ENCODE measurements at regions not wholly inside any gene's neighbourhood (a gene's known extent, or its start where the extent isn't known, plus 50 kb on each side); places are given as distances from the start of the nearest gene placed in this dataset.

GRCh38 chr9:3732077-3733038, 206.6 kb upstream of the RFX3 start:
- Histone ChIP-seq H3K4me3 (ENCODE audit: low read depth, low read length) (peak overlapping the region; percentile 18; the same call in 1 of the 2 replicates), H3K9me3 (ENCODE audit: control insufficient read depth, insufficient read depth, low read length) (no peaks in the 10 kb centered on the region; the same call in 1 of the 2 replicates), H3K27me3 (ENCODE audit: control insufficient read depth, insufficient read depth, low read length) (no peaks in the 10 kb centered on the region), H3K27ac (ENCODE audit: low read depth, low read length) (no peak overlapping the region)
- TF ChIP-seq CTCF (IDR thresholded peaks at IDR 0.05; ENCODE audit: low read depth, low read length): peak; percentile 72
- ChIA-PET CTCF (interaction anchor here (0.7 to 4.0 kb wide), 16 partner anchors 177 to 645 kb away, joined by 3 to 31 read pairs (median 3); no protein-coding TSS in a partner anchor), POLR2A (no interaction called here)
- DNase-seq (ENCODE audit: low read depth, low spot score): peak; percentile 76

- H3K27me3 ChIP-seq (ENCODE audit: control insufficient read depth, insufficient read depth, low read length): no peaks in the 10 kb centered on the region
- TF ChIP-seq CTCF (IDR thresholded peaks at IDR 0.05; ENCODE audit: low read depth, low read length): no peak
- ChIA-PET POLR2A (no interaction called here), CTCF (interaction anchor here (2.0 to 4.0 kb wide), 2 partner anchors 609 to 645 kb away, joined by 6 to 31 read pairs; no protein-coding TSS in a partner anchor)
- no peak for DNase-seq (ENCODE audit: low read depth, low spot score)
- H3K27ac ChIP-seq (ENCODE audit: low read depth, low read length): no peak overlapping the region
- no peak overlapping the region for H3K4me3 ChIP-seq (ENCODE audit: low read depth, low read length)
- H3K9me3 ChIP-seq (ENCODE audit: control insufficient read depth, insufficient read depth, low read length): no peaks in the 10 kb centered on the region; the same call in 1 of the 2 replicates
Measured at GRCh38 chr9:3730511-3730922, 204.7 kb upstream of the RFX3 start.

- no peak for DNase-seq (ENCODE audit: low read depth, low spot score)
- Histone ChIP-seq H3K27me3 (ENCODE audit: control insufficient read depth, insufficient read depth, low read length) (peaks cover 13% of the 10 kb centered on the region), H3K27ac (ENCODE audit: low read depth, low read length) (no peak overlapping the region), H3K4me3 (ENCODE audit: low read depth, low read length) (no peak overlapping the region), H3K9me3 (ENCODE audit: control insufficient read depth, insufficient read depth, low read length) (no peaks in the 10 kb centered on the region)
- POLR2A ChIA-PET: no interaction called here
- CTCF ChIA-PET: interaction anchor here (0.9 to 1.3 kb wide), 2 partner anchors 254 to 280 kb away, joined by 3 to 6 read pairs; no protein-coding TSS in a partner anchor
- TF ChIP-seq CTCF (IDR thresholded peaks at IDR 0.05; ENCODE audit: low read depth, low read length): no peak
Measured at GRCh38 chr9:3721096-3721495, 195.3 kb upstream of the RFX3 start.

GRCh38 chr9:3719286-3719685, 193.5 kb upstream of the RFX3 start:
- DNase-seq (ENCODE audit: low read depth, low spot score): no peak
- ChIA-PET CTCF (no interaction called here), POLR2A (no interaction called here)
- Histone ChIP-seq H3K9me3 (ENCODE audit: control insufficient read depth, insufficient read depth, low read length) (no peaks in the 10 kb centered on the region), H3K4me3 (ENCODE audit: low read depth, low read length) (no peak overlapping the region), H3K27me3 (ENCODE audit: control insufficient read depth, insufficient read depth, low read length) (peaks cover 13% of the 10 kb centered on the region), H3K27ac (ENCODE audit: low read depth, low read length) (no peak overlapping the region)
- no peak for TF ChIP-seq CTCF (IDR thresholded peaks at IDR 0.05; ENCODE audit: low read depth, low read length)

- TF ChIP-seq CTCF (IDR thresholded peaks at IDR 0.05; ENCODE audit: low read depth, low read length): no peak
- POLR2A ChIA-PET: no interaction called here
- CTCF ChIA-PET: interaction anchor here (0.6 kb wide), 1 partner anchor 221 kb away, joined by 4 read pairs; no protein-coding TSS in a partner anchor
- no peaks in the 10 kb centered on the region for H3K9me3 ChIP-seq (ENCODE audit: control insufficient read depth, insufficient read depth, low read length)
- H3K27ac ChIP-seq (ENCODE audit: low read depth, low read length): no peak overlapping the region
- no peak for DNase-seq (ENCODE audit: low read depth, low spot score)
- H3K27me3 ChIP-seq (ENCODE audit: control insufficient read depth, insufficient read depth, low read length): peaks cover 13% of the 10 kb centered on the region
- H3K4me3 ChIP-seq (ENCODE audit: low read depth, low read length): no peak overlapping the region
Measured at GRCh38 chr9:3716415-3716814, 190.6 kb upstream of the RFX3 start.

All from AG04450 (cell line).